ENCODE measurements at regions not wholly inside any gene's neighbourhood (a gene's known extent, or its start where the extent isn't known, plus 50 kb on each side); places are given as distances from the start of the nearest gene placed in this dataset.

- no peak for TF ChIP-seq CTCF (conservative IDR thresholded peaks at IDR 0.05; ENCODE audit: low read depth)
- H3K27ac ChIP-seq, result no peak overlapping the region
- CTCF ChIA-PET, result interaction anchor here (0.5 kb wide), 1 partner anchor 13 kb away, joined by 6 read pairs; no protein-coding TSS in a partner anchor
- no peak for DNase-seq (ENCODE audit: low spot score)
- POLR2A ChIA-PET (ENCODE audit: low non-redundant PET), result no interaction called here
Measured at GRCh38 chr2:34244195-34244594, 645.1 kb upstream of the FAM98A start.

GRCh38 chr2:34242763-34243123 lies 643.6 kb upstream of the FAM98A start:
- no peak for DNase-seq (ENCODE audit: low spot score)
- ChIA-PET CTCF (no interaction called here), POLR2A (ENCODE audit: low non-redundant PET) (no interaction called here)
- TF ChIP-seq CTCF (conservative IDR thresholded peaks at IDR 0.05; ENCODE audit: low read depth), result no peak
- no peak overlapping the region for H3K27ac ChIP-seq

- TF ChIP-seq CTCF (conservative IDR thresholded peaks at IDR 0.05; ENCODE audit: low read depth), result no peak
- no peak overlapping the region for H3K27ac ChIP-seq
- ChIA-PET POLR2A (ENCODE audit: low non-redundant PET) (no interaction called here), CTCF (no interaction called here)
- DNase-seq (ENCODE audit: low spot score), result no peak
Measured at GRCh38 chr2:34241905-34242762, 643.0 kb upstream of the FAM98A start.

- TF ChIP-seq CTCF (conservative IDR thresholded peaks at IDR 0.05; ENCODE audit: low read depth), result no peak
- POLR2A ChIA-PET (ENCODE audit: low non-redundant PET), result no interaction called here
- DNase-seq (ENCODE audit: low spot score), result no peak
- CTCF ChIA-PET, result no interaction called here
- no peak overlapping the region for H3K27ac ChIP-seq
Measured at GRCh38 chr2:34239511-34239910, 640.4 kb upstream of the FAM98A start.

- no peak for TF ChIP-seq CTCF (conservative IDR thresholded peaks at IDR 0.05; ENCODE audit: low read depth)
- ChIA-PET POLR2A (ENCODE audit: low non-redundant PET) (no interaction called here), CTCF (no interaction called here)
- no peak for DNase-seq (ENCODE audit: low spot score)
- no peak overlapping the region for H3K27ac ChIP-seq
Measured at GRCh38 chr2:34234823-34235222, 635.7 kb upstream of the FAM98A start.

GRCh38 chr2:34229998-34230397 lies 630.9 kb upstream of the FAM98A start:
- POLR2A ChIA-PET (ENCODE audit: low non-redundant PET), result no interaction called here

More at GRCh38 chr2:34229998-34230397, 630.9 kb upstream of the FAM98A start:
- CTCF ChIA-PET, result no interaction called here
- H3K27ac ChIP-seq, result no peak overlapping the region
- TF ChIP-seq CTCF (conservative IDR thresholded peaks at IDR 0.05; ENCODE audit: low read depth), result no peak
- no peak for DNase-seq (ENCODE audit: low spot score)
